ENCODE measurements at regions not wholly inside any gene's neighbourhood (a gene's known extent, or its start where the extent isn't known, plus 50 kb on each side); places are given as distances from the start of the nearest gene placed in this dataset.

DNA sequence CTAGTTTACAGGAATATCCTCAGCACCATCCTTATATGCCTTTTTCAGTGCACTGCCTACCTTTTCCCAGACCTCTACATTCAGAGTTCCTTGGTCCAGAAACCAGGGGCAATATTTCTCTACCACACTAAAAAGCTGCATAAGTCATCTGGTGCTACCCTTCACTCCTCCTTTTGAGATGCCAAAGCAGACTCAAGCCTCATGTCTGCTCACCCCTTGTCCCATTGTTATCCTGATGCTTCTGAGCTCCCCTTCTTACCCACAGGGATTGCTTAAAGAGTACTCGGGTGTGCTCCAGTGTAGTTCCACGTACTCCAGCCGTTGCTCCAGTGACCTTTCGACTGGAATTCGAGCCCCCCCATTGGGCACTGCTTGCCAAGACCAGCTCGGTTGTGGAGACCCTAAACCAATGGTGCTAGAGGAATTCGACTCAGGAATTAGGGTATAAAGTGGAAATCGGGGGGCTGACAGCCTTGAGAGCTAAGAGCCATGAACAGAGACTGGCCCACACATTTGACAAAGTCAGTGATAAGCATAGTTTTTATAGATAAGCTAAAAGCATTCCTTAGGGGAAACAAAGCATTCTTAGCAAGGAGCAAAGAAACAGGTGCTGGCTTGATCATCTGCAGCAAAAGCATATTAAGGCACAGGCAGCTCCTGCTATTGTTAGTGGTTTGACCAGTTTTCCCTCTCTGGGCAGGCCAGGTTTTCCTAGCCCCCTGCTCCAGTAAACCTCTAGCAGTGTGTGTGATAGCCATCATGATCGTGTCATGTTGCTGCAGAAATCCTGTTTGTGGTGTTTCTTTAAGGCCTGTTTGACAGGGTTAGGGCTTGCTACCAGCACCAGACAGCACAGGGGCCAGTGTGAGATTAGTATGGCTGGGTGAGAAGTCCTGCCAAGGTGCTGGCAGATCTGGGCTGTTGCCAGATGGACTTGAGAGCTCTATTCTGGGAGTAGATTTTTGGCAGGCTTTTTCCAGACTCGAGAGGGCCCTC is 57.5 kb upstream of the WDR1 start:
- DNase-seq (ENCODE audit: low read depth, low spot score) = no peak
- TF ChIP-seq CTCF (IDR thresholded peaks at IDR 0.05; ENCODE audit: low read depth, low read length) = no peak
- no peak overlapping the region for H3K4me3 ChIP-seq (ENCODE audit: low read depth, low read length)
- in situ Hi-C loops (cut with HindIII; ENCODE audit: low sequenced_read_pairs) = loop anchor here (25.0 kb wide), 1 partner anchor 363 kb away; no protein-coding TSS in a partner anchor

- no peak for DNase-seq (ENCODE audit: low read depth, low spot score)
- in situ Hi-C loops (cut with HindIII; ENCODE audit: low sequenced_read_pairs) = loop anchor here (25.0 kb wide), 1 partner anchor 364 kb away; no protein-coding TSS in a partner anchor
- H3K4me3 ChIP-seq (ENCODE audit: low read depth, low read length) = no peak overlapping the region
- TF ChIP-seq CTCF (IDR thresholded peaks at IDR 0.05; ENCODE audit: low read depth, low read length) = no peak
Observed at GRCh38 chr4:10173037-10173753, 56.6 kb upstream of the WDR1 start.

GRCh38 chr4:10172278-10172921 is 55.8 kb upstream of the WDR1 start:
- no peak for TF ChIP-seq CTCF (IDR thresholded peaks at IDR 0.05; ENCODE audit: low read depth, low read length)
- in situ Hi-C loops (cut with HindIII; ENCODE audit: low sequenced_read_pairs) = loop anchor here (25.0 kb wide), 1 partner anchor 365 kb away; no protein-coding TSS in a partner anchor
- DNase-seq (ENCODE audit: low read depth, low spot score) = no peak

GRCh38 chr4:10171055-10171454 is 54.5 kb upstream of the WDR1 start:
- no peak for DNase-seq (ENCODE audit: low read depth, low spot score)
- no peak overlapping the region for H3K4me3 ChIP-seq (ENCODE audit: low read depth, low read length)
- no peak for TF ChIP-seq CTCF (IDR thresholded peaks at IDR 0.05; ENCODE audit: low read depth, low read length)
- in situ Hi-C loops (cut with HindIII; ENCODE audit: low sequenced_read_pairs) = loop anchor here (25.0 kb wide), 1 partner anchor 366 kb away; no protein-coding TSS in a partner anchor

More at GRCh38 chr4:10172278-10172921, 55.8 kb upstream of the WDR1 start:
- no peak overlapping the region for H3K4me3 ChIP-seq (ENCODE audit: low read depth, low read length)

GRCh38 chr4:10169839-10170387 is 53.3 kb upstream of the WDR1 start:
- no peak for DNase-seq (ENCODE audit: low read depth, low spot score)
- no peak for TF ChIP-seq CTCF (IDR thresholded peaks at IDR 0.05; ENCODE audit: low read depth, low read length)
- in situ Hi-C loops (cut with HindIII; ENCODE audit: low sequenced_read_pairs) = loop anchor here (25.0 kb wide), 1 partner anchor 367 kb away; no protein-coding TSS in a partner anchor
- H3K4me3 ChIP-seq (ENCODE audit: low read depth, low read length) = no peak overlapping the region

DNA sequence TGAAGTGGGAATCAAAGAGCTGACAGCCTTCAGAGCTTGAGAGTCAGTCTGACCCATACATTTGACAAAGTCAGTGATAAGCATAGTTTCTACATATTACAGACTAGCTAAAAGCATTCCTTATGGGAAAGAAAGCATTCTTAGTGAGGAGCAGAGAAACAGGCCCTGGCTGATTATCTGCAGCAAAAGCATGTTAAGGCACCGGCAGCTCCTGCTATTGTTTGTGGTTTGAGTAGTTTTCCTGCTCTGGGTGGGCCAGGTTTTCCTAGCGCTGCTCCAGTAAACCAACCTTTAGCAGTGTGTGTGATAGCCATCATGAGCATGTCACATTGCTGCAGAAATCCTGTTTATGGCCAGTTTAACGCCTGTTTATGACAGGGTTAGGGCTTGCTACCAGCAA is 51.6 kb upstream of the WDR1 start:
- TF ChIP-seq CTCF (IDR thresholded peaks at IDR 0.05; ENCODE audit: low read depth, low read length) = no peak
- in situ Hi-C loops (cut with HindIII; ENCODE audit: low sequenced_read_pairs) = loop anchor here (25.0 kb wide), 1 partner anchor 369 kb away; no protein-coding TSS in a partner anchor
- H3K4me3 ChIP-seq (ENCODE audit: low read depth, low read length) = no peak overlapping the region
- DNase-seq (ENCODE audit: low read depth, low spot score) = no peak

All from astrocyte of the spinal cord (primary cell).